HCT116 (cell line): ENCODE measurements at regions not wholly inside any gene's neighbourhood (a gene's known extent, or its start where the extent isn't known, plus 50 kb on each side); places are given as distances from the start of the nearest gene placed in this dataset.

Experiments used
- ATAC-seq: fragments of 200-7000 bp; cut with Tn5 transposase; 2 replicates; pipeline ENCODE4 v1.9.1; 2020; ENCODE audit warnings: mild to moderate bottlenecking, moderate library complexity
- BruUV-seq: library from RNA; stranded (reverse); fragments of 400-500 nt; replicated peaks from 2 replicates; lab custom pipeline; 2021; lab: Mats Ljungman, UMichigan
- CTCF ChIA-PET: fragments of 300-600 bp; sonication (Branson Sonifier 250); formaldehyde crosslinking; loops from one replicate; lab custom pipeline; 2021; ENCODE audit warnings: antibody characterized with exemption; lab: Charles Lee
- POLR2A ChIA-PET: fragments of 300-600, 350-600 bp; sonication (Branson Sonifier 250); formaldehyde crosslinking; loops from one replicate; lab custom pipeline; 2021; ENCODE audit warnings: antibody characterized with exemption; lab: Charles Lee
- RAD21 ChIA-PET, 2 experiments: fragments of 300-600 bp; sonication (Branson Sonifier 250); formaldehyde crosslinking; loops; one replicate each; lab custom pipeline; 2023; ENCODE audit warnings: low total read pairs in 2 of 2; ENCODE audit not compliant: uncharacterized antibody in 2 of 2, unreplicated experiment in 2 of 2, low non-redundant PET in 1 of 2; lab: Charles Lee
- DNase-seq: peaks from one replicate; pipeline ENCODE4 v3.0.0-alpha.2; 2010; ENCODE audit warnings: low read depth, low spot score
- H2AFZ ChIP-seq: fragments of 200-600 bp; shearing (Covaris generic), sonication (generic); 2 replicates; pipeline ENCODE4 v1.6.1; 2017; ENCODE audit warnings: low read depth, mixed run types, mixed read lengths, antibody characterized with exemption, low read length; ENCODE audit not compliant: poor library complexity, severe bottlenecking
- H3K27ac ChIP-seq: 2 replicates; pipeline ENCODE4 v1.5.1; 2012; ENCODE audit warnings: low read depth, low read length
- H3K27me3 ChIP-seq: fragments of 200-600 bp; sonication (generic); 2 replicates; pipeline ENCODE4 v1.6.1; 2016; ENCODE audit warnings: mixed run types, low read length, mixed read lengths; ENCODE audit not compliant: insufficient read depth
- H3K36me3 ChIP-seq, 2 experiments: fragments of 200-500 bp in 1 of 2; fragments of 200-600 bp in 1 of 2; sonication (Bioruptor generic) in 1 of 2; sonication (generic) in 1 of 2; 2 replicates each; pipeline versions ENCODE4 v1.5.1 to v1.6.1; 2014 to 2016; ENCODE audit warnings: low read length in 2 of 2, inconsistent platforms in 1 of 2, mixed read lengths in 1 of 2, mixed run types in 1 of 2; ENCODE audit not compliant: insufficient read depth in 2 of 2, control insufficient read depth in 1 of 2
- H3K4me1 ChIP-seq, 2 experiments: fragments of 200-600 bp in 1 of 2; sonication (generic) in 1 of 2; 2 replicates each; pipeline versions ENCODE4 v1.5.1 to v1.6.1; 2012 to 2017; ENCODE audit warnings: low read length in 2 of 2, inconsistent platforms in 1 of 2, mild to moderate bottlenecking in 1 of 2, mixed read lengths in 1 of 2, mixed run types in 1 of 2, moderate library complexity in 1 of 2; ENCODE audit not compliant: insufficient read depth in 2 of 2, control insufficient read depth in 1 of 2
- H3K4me2 ChIP-seq: fragments of 200-600 bp; sonication (generic); 2 replicates; pipeline ENCODE4 v1.6.1; 2017; ENCODE audit warnings: mixed run types, low read length, mixed read lengths
- H3K4me3 ChIP-seq, 2 experiments: fragments of 200-600 bp in 1 of 2; sonication (generic) in 1 of 2; replicated peaks in 1 of 2; 2 replicates each; pipeline ENCODE4 v1.5.1; 2011 to 2016; ENCODE audit warnings: low read length in 2 of 2, control low read depth in 1 of 2, low read depth in 1 of 2, mild to moderate bottlenecking in 1 of 2, mixed read lengths in 1 of 2, mixed run types in 1 of 2
- H3K79me2 ChIP-seq: fragments of 200-600 bp; sonication (generic); 2 replicates; pipeline ENCODE4 v1.6.1; 2017; ENCODE audit warnings: mild to moderate bottlenecking, mixed run types, low read length, moderate library complexity, mixed read lengths; ENCODE audit not compliant: insufficient read depth
- H3K9ac ChIP-seq: fragments of 200-600 bp; sonication (generic); 2 replicates; pipeline ENCODE4 v1.6.1; 2016; ENCODE audit warnings: low read length, mixed read lengths
- H3K9me2 ChIP-seq: fragments of 200-600 bp; sonication (generic), shearing (Covaris generic); 2 replicates; pipeline ENCODE4 v1.6.1; 2017; ENCODE audit warnings: mixed run types, mild to moderate bottlenecking, moderate library complexity; ENCODE audit not compliant: insufficient read depth
- H3K9me3 ChIP-seq, 2 experiments: fragments of 200-500 bp in 1 of 2; fragments of 200-600 bp in 1 of 2; sonication (Bioruptor generic) in 1 of 2; sonication (generic) in 1 of 2; 2 replicates each; pipeline ENCODE4 v1.6.1; 2014 to 2017; ENCODE audit warnings: low read length in 2 of 2, mixed read lengths in 2 of 2, inconsistent platforms in 1 of 2, low read depth in 1 of 2, mild to moderate bottlenecking in 1 of 2, mixed run types in 1 of 2, moderate library complexity in 1 of 2; ENCODE audit not compliant: control insufficient read depth in 1 of 2, insufficient read depth in 1 of 2
- H4K20me1 ChIP-seq: fragments of 200-600 bp; sonication (generic), shearing (Covaris generic); 2 replicates; pipeline ENCODE4 v1.6.1; 2017; ENCODE audit warnings: mixed run types, mild to moderate bottlenecking, moderate library complexity; ENCODE audit not compliant: insufficient read depth
- CEBPB ChIP-seq: IDR thresholded peaks from 2 replicates; pipeline ENCODE4 v1.6.1; 2012; ENCODE audit warnings: low read depth
- EGR1 ChIP-seq: IDR thresholded peaks from 2 replicates; pipeline ENCODE4 v1.6.1; 2012; ENCODE audit warnings: low read depth
- EZH2phosphoT487 ChIP-seq: fragments of 200-600 bp; IDR thresholded peaks from 2 replicates; pipeline ENCODE4 v1.6.1; 2018; ENCODE audit warnings: antibody characterized with exemption, borderline replicate concordance
- FOSL1 ChIP-seq: IDR thresholded peaks from 2 replicates; pipeline ENCODE4 v1.6.1; 2012; ENCODE audit warnings: low read depth
- JUND ChIP-seq: IDR thresholded peaks from 2 replicates; pipeline ENCODE4 v1.6.1; 2012
- POLR2A ChIP-seq: IDR thresholded peaks from 2 replicates; pipeline ENCODE4 v1.7.0; 2011; ENCODE audit warnings: borderline replicate concordance; ENCODE audit not compliant: insufficient read depth, insufficient read length; ENCODE audit errors: extremely low read depth
- SRF ChIP-seq: IDR thresholded peaks from 2 replicates; pipeline ENCODE4 v1.6.1; 2012; ENCODE audit warnings: low read depth
- TCF7L2 ChIP-seq: IDR thresholded peaks from 2 replicates; pipeline ENCODE4 v1.7.0; 2011; ENCODE audit warnings: borderline replicate concordance, inconsistent platforms; ENCODE audit not compliant: insufficient read depth, insufficient read length; ENCODE audit errors: extremely low read depth
- YY1 ChIP-seq: IDR thresholded peaks from 2 replicates; pipeline ENCODE4 v1.6.1; 2011; ENCODE audit warnings: low read length, low read depth, moderate library complexity, mild to moderate bottlenecking; ENCODE audit not compliant: insufficient replicate concordance; ENCODE audit errors: extremely low read depth
- intact Hi-C: fragments of 100-400 bp; cut with micrococcal nuclease; formaldehyde crosslinking; loops from 2 replicates; pipeline ENCODE4 v1.10.0; 2022
- TF ChIP-seq, protein P1 (sequence below): IDR thresholded peaks from 2 replicates; pipeline ENCODE4 v1.6.1; 2012; ENCODE audit warnings: low read depth

DNA sequence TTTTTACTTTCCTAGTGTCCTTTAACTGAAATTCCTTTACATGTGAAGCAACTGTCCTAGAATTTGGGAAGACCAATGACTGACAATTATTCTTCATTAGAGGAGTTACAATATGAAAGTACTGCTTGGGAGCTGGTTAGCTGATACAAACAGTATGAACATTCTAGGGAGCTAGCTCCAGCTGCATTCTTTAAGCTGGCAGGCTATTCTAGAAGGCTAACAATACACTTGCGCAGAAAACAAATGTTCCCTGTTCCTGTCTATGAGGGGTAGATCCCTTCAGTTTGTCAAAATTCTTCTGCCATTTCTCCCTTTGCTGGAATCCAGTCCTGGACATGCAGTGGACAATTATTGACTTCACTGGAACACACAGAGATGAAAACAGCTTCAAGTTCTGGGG lies 60.2 kb upstream of the NANOGP8 start:
- H3K9me2 ChIP-seq, result no peaks in the 10 kb centered on the region
- no peaks in the 10 kb centered on the region for H3K36me3 ChIP-seq
- DNase-seq (no peak), ATAC-seq (no peak)
- BruUV-seq, result no TSS peak
- no peak overlapping the region for H3K4me2 ChIP-seq
- RAD21 ChIA-PET, result no interaction called here
- H3K79me2 ChIP-seq, result no peaks in the 10 kb centered on the region
- no peaks in the 10 kb centered on the region for H4K20me1 ChIP-seq
- no peaks in the 10 kb centered on the region for H3K4me1 ChIP-seq
- H3K9ac ChIP-seq, result no peak overlapping the region
- intact Hi-C loops, result no loop called here
- no peak overlapping the region for H3K4me3 ChIP-seq
- H3K27ac ChIP-seq, result no peak overlapping the region
- TF ChIP-seq YY1 (no peak), JUND (no peak), EZH2phosphoT487 (no peak), EGR1 (no peak), POLR2A (no peak), TCF7L2 (no peak), SRF (no peak), CEBPB (no peak), FOSL1 (no peak)
- TF ChIP-seq, protein P1, sequence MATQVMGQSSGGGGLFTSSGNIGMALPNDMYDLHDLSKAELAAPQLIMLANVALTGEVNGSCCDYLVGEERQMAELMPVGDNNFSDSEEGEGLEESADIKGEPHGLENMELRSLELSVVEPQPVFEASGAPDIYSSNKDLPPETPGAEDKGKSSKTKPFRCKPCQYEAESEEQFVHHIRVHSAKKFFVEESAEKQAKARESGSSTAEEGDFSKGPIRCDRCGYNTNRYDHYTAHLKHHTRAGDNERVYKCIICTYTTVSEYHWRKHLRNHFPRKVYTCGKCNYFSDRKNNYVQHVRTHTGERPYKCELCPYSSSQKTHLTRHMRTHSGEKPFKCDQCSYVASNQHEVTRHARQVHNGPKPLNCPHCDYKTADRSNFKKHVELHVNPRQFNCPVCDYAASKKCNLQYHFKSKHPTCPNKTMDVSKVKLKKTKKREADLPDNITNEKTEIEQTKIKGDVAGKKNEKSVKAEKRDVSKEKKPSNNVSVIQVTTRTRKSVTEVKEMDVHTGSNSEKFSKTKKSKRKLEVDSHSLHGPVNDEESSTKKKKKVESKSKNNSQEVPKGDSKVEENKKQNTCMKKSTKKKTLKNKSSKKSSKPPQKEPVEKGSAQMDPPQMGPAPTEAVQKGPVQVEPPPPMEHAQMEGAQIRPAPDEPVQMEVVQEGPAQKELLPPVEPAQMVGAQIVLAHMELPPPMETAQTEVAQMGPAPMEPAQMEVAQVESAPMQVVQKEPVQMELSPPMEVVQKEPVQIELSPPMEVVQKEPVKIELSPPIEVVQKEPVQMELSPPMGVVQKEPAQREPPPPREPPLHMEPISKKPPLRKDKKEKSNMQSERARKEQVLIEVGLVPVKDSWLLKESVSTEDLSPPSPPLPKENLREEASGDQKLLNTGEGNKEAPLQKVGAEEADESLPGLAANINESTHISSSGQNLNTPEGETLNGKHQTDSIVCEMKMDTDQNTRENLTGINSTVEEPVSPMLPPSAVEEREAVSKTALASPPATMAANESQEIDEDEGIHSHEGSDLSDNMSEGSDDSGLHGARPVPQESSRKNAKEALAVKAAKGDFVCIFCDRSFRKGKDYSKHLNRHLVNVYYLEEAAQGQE, result no peak
- H3K9me3 ChIP-seq, result no peaks in the 10 kb centered on the region
- no peaks in the 10 kb centered on the region for H3K27me3 ChIP-seq
- H2AFZ ChIP-seq, result no peak overlapping the region
- CTCF ChIA-PET, result no interaction called here
- POLR2A ChIA-PET, result no interaction called here
